ENCODE measurements at regions not wholly inside any gene's neighbourhood (a gene's known extent, or its start where the extent isn't known, plus 50 kb on each side); places are given as distances from the start of the nearest gene placed in this dataset.

DNA sequence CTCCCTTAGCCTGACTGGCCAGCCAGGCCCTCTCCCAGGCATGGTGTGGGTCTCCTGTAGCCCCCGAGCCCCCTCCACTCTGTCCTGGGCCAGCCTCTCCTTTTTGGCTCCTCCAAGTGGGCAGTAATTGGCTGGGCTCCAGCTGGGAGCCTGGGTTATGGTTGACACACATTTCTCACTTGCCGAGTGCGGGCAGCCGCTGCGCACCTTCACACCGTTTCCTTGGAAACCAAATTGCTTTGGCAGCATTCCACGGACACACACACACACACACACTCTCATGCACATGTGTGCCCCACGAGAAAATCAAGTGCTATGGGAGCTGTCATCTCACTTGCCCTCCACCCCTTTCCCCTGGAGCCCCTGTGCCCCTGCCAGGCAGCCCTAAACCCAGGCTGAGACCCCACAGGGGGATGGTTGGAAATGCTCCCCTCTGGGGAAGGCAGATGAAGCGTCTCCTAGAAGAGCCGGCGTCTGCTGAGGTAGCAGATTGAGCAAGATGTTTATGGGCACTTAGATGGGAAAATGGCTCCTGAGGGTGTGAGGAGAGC lies 402.7 kb upstream of the TNRC6C start:
- TF ChIP-seq, protein P1, sequence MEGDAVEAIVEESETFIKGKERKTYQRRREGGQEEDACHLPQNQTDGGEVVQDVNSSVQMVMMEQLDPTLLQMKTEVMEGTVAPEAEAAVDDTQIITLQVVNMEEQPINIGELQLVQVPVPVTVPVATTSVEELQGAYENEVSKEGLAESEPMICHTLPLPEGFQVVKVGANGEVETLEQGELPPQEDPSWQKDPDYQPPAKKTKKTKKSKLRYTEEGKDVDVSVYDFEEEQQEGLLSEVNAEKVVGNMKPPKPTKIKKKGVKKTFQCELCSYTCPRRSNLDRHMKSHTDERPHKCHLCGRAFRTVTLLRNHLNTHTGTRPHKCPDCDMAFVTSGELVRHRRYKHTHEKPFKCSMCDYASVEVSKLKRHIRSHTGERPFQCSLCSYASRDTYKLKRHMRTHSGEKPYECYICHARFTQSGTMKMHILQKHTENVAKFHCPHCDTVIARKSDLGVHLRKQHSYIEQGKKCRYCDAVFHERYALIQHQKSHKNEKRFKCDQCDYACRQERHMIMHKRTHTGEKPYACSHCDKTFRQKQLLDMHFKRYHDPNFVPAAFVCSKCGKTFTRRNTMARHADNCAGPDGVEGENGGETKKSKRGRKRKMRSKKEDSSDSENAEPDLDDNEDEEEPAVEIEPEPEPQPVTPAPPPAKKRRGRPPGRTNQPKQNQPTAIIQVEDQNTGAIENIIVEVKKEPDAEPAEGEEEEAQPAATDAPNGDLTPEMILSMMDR (IDR thresholded peaks at IDR 0.05; ENCODE audit: low read depth, low read length, poor library complexity, severe bottlenecking): no peak
- TF ChIP-seq EZH2phosphoT487 (IDR thresholded peaks at IDR 0.05; ENCODE audit: borderline replicate concordance, low read length): no peak
